Suppressor macrophage treated with lipopolysaccharide for 4 hours (primary cell): ENCODE measurements at regions not wholly inside any gene's neighbourhood (a gene's known extent, or its start where the extent isn't known, plus 50 kb on each side); places are given as distances from the start of the nearest gene placed in this dataset.

Experiments used
- DNase-seq: peaks from one replicate; pipeline ENCODE4 v3.0.0-alpha.2; 2020

GRCh38 chr5:117095346-117096332 is 521.0 kb upstream of the SEMA6A start:
- DNase-seq = no peak

- DNase-seq = no peak
Measured at GRCh38 chr5:117094114-117094815, 519.6 kb upstream of the SEMA6A start.

- DNase-seq = no peak
Measured at GRCh38 chr5:117093653-117094052, 519.0 kb upstream of the SEMA6A start.

- no peak for DNase-seq
Measured at GRCh38 chr5:117089001-117089400, 514.4 kb upstream of the SEMA6A start.

- no peak for DNase-seq
Measured at GRCh38 chr5:117088176-117088575, 513.6 kb upstream of the SEMA6A start.

GRCh38 chr5:117084067-117084466 is 509.4 kb upstream of the SEMA6A start:
- no peak for DNase-seq

GRCh38 chr5:117082977-117083376 is 508.4 kb upstream of the SEMA6A start:
- no peak for DNase-seq

GRCh38 chr5:117077142-117077541 is 502.5 kb upstream of the SEMA6A start:
- no peak for DNase-seq

GRCh38 chr5:117072439-117072838 is 497.8 kb upstream of the SEMA6A start:
- DNase-seq = no peak

GRCh38 chr5:117065800-117066199 is 491.2 kb upstream of the SEMA6A start:
- DNase-seq = no peak

- no peak for DNase-seq
Measured at GRCh38 chr5:117065161-117065560, 490.5 kb upstream of the SEMA6A start.

GRCh38 chr5:117060099-117060498 is 485.5 kb upstream of the SEMA6A start:
- no peak for DNase-seq

GRCh38 chr5:117058740-117059139 is 484.1 kb upstream of the SEMA6A start:
- no peak for DNase-seq

GRCh38 chr5:117055517-117055916 is 480.9 kb upstream of the SEMA6A start:
- no peak for DNase-seq

- no peak for DNase-seq
Measured at GRCh38 chr5:117054911-117055310, 480.3 kb upstream of the SEMA6A start.

- no peak for DNase-seq
Measured at GRCh38 chr5:117054141-117054540, 479.5 kb upstream of the SEMA6A start.

GRCh38 chr5:117041926-117042595 is 467.4 kb upstream of the SEMA6A start:
- no peak for DNase-seq

- no peak for DNase-seq
Measured at GRCh38 chr5:117039035-117039434, 464.4 kb upstream of the SEMA6A start.

GRCh38 chr5:117027384-117027783 is 452.8 kb upstream of the SEMA6A start:
- no peak for DNase-seq

- no peak for DNase-seq
Measured at GRCh38 chr5:117020999-117021398, 446.4 kb upstream of the SEMA6A start.

- no peak for DNase-seq
Measured at GRCh38 chr5:117013280-117013877, 438.8 kb upstream of the SEMA6A start.

- no peak for DNase-seq
Measured at GRCh38 chr5:117010574-117010973, 436.0 kb upstream of the SEMA6A start.

- no peak for DNase-seq
Measured at GRCh38 chr5:116998024-116998423, 423.4 kb upstream of the SEMA6A start.
